ENCODE measurements at regions not wholly inside any gene's neighbourhood (a gene's known extent, or its start where the extent isn't known, plus 50 kb on each side); places are given as distances from the start of the nearest gene placed in this dataset.
"Not testable (repeated sequence)": the region's sequence is repeated elsewhere in the genome, so short reads cannot be mapped to it uniquely, and the experiment has no call there.

GRCh38 chr2:111441614-111442013 lies 320.9 kb downstream of the BCL2L11 start:
- TF ChIP-seq TCF12 (IDR thresholded peaks at IDR 0.05); TEAD4 (IDR thresholded peaks at IDR 0.05; ENCODE audit: borderline replicate concordance, insufficient read depth); USF2 (IDR thresholded peaks at IDR 0.05; ENCODE audit: borderline replicate concordance, low read depth, low read length); FOXJ3 (CRISPR knock-in tag; IDR thresholded peaks at IDR 0.05); GABPA (IDR thresholded peaks at IDR 0.05; ENCODE audit: low read depth); POLR2AphosphoS5 (IDR thresholded peaks at IDR 0.05; ENCODE audit: low read depth, low read length); FOXM1 (IDR thresholded peaks at IDR 0.05; ENCODE audit: low read depth); SIN3A (IDR thresholded peaks at IDR 0.05; ENCODE audit: borderline replicate concordance, low read depth, low read length); TAF1 (IDR thresholded peaks at IDR 0.05; ENCODE audit: borderline replicate concordance, low read depth, low read length); REST (IDR thresholded peaks at IDR 0.05; ENCODE audit: low read depth, low read length); SMC3 (IDR thresholded peaks at IDR 0.05; ENCODE audit: low read depth, low read length); CHD2 (IDR thresholded peaks at IDR 0.05; ENCODE audit: low read length, partially characterized antibody): not testable (repeated sequence)
- TF ChIP-seq, protein P1, sequence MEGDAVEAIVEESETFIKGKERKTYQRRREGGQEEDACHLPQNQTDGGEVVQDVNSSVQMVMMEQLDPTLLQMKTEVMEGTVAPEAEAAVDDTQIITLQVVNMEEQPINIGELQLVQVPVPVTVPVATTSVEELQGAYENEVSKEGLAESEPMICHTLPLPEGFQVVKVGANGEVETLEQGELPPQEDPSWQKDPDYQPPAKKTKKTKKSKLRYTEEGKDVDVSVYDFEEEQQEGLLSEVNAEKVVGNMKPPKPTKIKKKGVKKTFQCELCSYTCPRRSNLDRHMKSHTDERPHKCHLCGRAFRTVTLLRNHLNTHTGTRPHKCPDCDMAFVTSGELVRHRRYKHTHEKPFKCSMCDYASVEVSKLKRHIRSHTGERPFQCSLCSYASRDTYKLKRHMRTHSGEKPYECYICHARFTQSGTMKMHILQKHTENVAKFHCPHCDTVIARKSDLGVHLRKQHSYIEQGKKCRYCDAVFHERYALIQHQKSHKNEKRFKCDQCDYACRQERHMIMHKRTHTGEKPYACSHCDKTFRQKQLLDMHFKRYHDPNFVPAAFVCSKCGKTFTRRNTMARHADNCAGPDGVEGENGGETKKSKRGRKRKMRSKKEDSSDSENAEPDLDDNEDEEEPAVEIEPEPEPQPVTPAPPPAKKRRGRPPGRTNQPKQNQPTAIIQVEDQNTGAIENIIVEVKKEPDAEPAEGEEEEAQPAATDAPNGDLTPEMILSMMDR (IDR thresholded peaks at IDR 0.05): not testable (repeated sequence)
- TF ChIP-seq, protein P2, sequence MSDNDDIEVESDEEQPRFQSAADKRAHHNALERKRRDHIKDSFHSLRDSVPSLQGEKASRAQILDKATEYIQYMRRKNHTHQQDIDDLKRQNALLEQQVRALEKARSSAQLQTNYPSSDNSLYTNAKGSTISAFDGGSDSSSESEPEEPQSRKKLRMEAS (IDR thresholded peaks at IDR 0.05; ENCODE audit: low read depth): not testable (repeated sequence)
